ENCODE measurements at regions not wholly inside any gene's neighbourhood (a gene's known extent, or its start where the extent isn't known, plus 50 kb on each side); places are given as distances from the start of the nearest gene placed in this dataset.

DNA sequence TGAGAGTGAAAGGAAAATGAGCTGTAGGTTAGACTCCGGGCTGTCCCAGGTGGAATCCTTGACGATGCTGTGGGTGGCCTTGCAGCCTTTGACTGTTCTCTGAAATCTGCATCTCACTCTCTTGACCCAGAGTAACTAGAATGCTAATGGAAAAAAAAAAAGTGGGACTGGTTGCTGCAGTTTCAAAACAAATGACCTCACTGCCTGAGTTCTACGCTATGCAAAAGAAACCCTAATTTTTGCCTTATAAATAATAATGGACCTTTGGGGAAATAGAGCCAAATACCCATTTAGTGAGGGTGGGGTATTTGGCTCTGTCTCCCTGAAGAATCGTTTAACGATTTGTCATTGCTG is 309.7 kb upstream of the C2CD4B start:
- DNase-seq: no peak

DNA sequence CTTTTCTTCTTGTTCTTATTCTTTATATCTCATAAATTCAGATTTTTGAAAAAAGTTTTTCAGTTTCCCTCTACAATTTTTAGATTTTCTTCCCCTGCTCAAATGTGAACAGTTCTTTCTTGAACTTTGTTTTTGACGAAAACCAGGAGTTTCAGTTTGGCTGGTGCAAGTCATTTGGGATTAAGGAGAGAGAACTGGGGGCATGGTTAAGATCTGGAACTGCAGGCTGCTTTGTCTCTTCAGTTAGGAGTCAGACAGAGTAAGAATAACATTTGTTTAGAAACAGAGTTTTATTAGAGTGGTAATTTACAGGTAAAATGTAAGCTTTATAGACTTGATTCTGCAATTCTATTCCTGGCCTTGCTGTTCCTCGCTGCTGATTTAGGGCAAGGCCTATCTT is 310.5 kb upstream of the C2CD4B start:
- no peak for DNase-seq

DNA sequence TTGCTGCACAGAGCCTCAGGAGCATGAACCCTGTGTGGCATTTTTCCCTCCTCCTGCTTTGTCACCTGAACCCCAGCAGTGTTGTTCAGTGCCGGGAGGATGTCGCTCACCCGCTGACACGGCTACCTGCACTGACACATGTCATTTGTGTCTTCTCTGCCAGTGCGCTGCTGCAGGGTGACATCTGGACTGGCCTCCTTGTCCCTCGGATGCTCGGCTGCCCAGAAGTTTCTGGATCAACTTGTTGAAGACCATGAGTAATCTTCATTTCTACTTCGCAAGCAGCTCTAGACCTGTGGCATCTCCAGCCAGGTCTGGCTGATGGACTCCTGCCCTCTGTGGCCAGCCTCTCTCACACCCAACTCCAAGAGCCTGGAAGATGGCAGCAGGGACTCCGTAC is 311.1 kb upstream of the C2CD4B start:
- DNase-seq: no peak

DNA sequence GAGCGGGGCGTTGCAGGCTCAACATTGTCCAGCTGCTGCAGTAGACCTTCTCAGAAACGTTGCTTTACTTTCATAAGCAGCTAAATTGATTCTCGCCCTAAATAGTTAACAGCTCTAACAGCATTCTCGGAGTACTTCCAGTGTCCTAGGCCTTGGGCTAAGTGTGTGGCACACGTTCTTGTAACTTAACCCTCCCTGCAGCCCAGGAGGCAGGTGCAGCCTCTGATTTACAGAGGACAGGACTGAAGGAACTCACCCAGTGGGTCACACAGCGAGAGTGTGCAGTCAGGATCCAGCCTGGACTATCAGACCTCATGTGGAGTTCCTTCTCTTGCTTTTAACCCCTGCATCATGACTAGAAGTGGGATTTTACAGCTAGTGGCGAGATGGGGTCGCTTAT is 312.8 kb upstream of the C2CD4B start:
- DNase-seq: no peak

DNA sequence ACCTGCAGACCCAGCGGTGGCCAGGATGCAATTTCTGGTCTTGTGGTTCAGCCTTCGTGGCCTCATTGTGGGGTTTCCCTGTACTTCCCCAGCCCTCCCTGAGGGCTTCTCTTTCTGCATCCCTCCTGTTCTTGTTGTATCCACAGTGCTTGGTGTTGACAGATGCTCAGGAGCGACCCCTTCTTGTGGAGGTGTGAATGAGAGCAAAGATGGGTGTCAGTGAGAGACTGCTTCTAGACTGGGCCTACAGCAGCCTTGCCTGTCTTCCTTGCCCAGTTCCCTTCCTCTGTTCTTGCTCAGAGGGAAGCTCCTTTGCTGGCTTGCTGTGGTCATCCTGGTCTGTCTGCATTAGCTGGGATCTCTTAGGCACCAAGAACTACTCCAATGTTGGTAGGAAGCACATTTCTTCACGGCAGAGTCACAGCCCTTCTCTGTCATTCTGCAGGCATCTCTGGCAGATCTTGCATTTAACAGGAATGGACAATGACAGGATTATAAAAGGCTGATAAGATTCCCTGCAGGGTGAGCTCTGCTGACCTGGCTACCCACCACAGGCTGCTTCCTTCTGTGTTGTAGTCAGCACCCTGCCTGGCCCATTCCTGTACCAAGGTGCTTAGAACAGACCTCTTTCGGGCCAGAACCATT is 317.8 kb upstream of the C2CD4B start:
- DNase-seq: no peak

DNA sequence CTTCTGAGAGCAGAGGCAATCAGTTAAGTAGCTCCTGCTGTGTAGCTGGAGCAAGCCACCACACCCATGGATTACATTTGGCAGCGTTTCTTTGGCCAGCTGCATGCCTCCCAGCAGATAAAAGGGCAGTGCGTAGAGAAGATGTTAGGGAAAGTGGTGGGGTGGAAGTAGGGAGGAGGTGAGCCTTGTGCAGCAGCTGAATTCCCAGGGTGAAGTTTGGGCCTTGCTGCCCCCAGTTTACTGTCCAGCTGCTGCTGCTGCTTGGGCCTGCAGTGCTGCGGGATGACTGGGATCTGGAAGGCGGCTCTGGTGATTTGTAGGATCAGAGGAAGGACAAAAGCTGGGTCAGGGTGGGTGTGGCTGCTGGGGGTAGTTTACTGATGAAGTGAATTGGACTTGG is 318.7 kb upstream of the C2CD4B start:
- no peak for DNase-seq

DNA sequence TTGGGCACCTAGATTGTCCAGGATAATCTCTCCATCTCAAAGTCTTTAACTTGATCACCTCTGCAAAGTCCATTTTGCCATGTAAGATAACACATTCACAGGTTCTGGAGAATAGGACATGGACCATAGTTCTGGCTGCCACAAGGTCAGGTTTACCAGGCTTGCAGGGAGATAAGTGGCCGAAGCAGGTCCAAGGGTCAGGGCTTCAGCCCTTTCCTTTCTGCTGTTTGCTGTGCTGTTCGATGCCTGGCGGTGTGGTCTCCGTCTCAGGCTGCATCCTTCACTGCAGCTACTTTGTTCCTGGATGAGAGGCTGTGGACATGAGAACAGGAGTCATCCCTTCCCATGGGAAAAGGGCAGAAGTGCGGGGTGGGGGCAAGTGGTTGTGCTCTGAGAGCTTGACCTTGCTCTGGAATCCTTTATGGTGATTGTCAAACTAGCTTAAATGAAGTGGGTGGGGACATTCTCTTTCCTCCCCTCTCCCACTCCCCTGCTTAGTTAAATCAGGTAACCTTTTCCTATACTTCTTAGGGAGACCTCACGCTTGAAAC is 320.2 kb upstream of the C2CD4B start:
- DNase-seq: no peak

DNA sequence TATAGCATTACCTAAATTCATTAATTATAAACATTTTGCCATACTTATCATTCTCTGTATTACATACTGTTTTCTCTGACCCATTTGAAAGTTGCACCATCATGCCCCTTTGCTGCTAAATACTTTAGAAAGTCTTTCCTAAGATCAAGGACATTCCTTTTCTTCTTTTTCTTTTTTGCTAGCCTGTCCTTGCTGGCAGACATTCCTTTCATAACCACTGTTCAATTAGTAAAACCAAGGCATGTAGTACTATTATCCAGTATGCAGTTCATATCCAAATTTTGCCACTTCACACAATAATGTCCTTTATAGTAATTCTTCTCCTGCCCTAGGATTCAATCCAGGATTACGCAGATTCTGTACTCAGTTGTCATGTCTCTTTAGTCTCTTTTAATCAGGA is 321.0 kb upstream of the C2CD4B start:
- no peak for DNase-seq

DNA sequence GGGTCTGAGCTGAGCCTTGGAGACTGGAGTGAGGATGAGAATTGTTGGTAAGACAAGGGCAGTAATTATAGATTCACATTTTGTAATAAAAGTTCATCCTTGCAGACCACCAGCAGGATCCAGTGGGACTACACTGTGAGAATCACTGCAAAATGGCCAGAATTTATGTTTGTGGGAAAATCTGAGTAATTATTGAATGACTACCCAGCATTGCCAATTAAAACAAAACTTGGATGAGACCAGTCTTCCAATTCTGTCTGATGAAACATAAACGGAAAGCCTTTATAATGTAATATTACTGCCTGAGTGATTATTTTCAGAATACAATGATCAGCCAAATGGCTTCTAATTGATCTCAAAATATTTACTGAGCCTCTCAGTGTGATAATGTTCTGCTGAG is 323.3 kb upstream of the C2CD4B start:
- no peak for DNase-seq

DNA sequence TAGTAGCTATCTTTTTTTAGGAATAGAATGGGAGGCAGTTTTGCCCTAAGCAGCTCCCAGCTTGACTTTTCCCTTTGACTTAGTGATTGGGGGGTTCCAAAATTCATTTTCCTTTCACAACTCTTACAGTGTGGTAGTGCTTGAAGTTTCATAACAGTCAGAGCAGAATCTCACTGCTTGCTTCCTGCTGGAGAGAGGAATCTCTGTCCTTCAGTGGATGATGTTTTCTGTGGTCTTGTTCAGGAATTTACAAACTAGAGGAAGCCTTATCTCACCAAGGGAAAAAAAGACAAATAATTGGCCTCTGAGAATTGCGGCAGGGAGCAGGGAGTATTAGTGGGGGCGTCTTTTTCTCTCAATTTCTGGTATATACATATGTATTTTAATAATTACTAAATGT is 326.6 kb upstream of the C2CD4B start:
- DNase-seq: no peak

DNA sequence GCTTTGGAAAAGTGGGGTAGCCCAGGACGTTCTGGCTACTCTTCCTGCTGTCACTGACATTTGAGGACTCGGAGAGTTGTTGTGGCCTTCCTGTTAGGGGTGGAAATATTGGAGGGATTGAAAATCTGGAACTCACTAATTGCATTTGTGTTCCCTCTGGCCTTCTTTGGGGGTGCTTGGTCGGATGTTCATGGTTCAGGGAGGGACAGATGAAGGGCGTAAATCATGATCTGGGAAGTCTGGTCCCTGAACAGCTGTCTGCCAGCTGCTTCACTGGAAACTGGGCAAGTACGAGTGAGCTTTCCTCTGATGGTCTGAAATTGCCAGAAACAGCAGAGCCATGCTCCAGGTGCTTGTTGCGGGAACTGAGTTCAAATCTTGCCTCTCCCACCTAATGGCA is 327.8 kb upstream of the C2CD4B start:
- no peak for DNase-seq

DNA sequence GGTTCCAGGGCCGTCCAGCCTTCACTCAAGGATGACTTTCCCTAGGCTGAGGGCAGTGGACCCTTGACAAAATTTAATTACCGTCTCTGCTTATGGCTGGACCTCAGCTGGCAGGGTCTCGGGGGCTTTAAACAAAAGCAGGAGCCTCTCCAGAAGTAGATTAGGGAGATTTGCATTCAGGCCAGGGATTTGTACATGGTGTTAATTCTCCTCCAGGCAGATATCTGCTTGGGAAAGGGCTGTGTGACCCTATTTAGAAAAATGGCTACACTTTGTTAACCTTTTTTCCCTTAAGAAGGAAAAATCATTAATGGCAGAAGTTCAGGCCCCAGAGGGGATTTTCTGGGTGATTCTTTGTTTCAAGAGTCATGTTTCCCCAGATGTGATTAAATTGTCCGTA is 329.1 kb upstream of the C2CD4B start:
- no peak for DNase-seq

DNA sequence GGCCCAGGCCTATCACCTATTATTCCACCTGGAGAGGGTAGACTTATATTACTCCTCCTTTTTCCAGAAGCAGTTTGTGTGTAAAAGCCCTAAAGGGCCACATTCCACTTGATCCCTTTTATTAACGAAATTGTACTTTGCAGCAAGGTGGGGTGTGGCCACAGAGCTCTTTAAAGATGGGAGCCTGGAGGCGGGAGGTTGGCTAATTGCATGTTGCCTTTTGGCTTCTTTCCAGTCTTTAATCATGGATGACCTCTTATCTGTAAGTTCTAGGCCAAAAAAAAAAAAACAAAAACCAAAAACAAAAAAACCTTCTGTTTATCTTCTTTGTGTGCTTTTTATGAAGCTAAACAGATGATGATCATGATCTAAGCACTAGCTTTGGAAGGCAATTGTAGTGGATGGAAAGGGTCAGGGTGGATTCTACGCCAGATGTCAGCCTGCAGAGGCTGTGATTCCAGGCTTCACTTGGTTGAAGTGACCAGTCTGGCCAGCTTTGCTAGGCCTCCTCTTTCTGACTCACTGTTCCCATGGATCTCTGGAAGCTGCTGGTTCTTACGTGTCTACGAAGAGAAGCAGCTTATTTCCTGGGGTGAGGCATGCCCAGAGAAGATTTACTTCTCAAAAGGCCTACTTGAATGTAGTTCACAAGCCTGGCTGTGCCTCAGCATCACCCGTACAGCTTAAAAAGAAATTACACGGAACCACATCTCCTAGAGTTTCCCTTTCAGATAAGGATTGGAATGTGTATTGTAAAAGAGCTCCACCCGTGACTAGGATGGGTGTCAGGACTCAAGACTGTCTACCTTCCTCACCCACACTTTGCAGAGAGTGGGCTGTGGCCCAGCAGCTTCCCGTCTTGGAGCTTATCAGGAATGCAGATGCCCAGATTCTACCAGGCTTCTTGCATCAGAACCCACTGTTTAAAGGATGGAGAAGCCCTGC is 330.9 kb upstream of the C2CD4B start:
- DNase-seq: no peak

DNA sequence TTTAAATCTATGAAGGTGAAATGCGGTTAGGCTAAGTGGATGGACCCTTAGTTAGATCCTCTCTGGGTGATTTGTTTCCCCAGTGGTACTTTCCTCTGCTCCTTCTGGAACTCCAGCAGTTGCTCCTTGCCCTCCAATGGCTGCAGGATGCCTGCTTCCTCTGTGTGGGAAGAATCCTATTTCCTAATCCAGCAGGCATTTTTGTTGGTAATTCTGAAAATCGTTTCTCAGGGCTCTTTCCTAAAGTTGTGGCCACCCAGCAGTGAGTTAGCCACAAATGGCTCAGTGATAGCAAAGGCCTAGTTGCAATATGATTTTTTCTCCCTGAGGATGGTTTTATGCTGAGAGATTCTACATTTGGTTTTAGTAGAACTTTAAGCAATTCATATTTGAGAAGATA is 332.3 kb upstream of the C2CD4B start:
- DNase-seq: no peak

DNA sequence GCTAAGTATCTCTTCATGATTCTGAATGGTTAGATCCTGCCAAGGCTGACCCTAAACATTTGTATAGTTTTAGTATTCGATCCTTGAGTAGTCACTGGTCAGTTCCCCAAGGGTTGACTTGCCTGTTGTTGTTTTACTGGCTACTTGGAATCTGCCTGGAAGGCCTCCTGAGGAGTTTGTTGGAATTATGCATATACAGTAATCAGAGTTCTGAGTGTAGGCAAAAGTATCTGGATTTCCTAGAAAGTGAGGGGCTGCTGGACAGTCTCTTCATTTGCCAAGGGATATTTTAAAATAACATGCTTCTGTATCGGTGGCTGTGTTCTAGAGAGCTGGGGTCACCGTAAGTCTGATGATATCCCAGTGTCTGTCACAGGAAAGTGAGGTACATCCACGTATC is 333.2 kb upstream of the C2CD4B start:
- DNase-seq: no peak

DNA sequence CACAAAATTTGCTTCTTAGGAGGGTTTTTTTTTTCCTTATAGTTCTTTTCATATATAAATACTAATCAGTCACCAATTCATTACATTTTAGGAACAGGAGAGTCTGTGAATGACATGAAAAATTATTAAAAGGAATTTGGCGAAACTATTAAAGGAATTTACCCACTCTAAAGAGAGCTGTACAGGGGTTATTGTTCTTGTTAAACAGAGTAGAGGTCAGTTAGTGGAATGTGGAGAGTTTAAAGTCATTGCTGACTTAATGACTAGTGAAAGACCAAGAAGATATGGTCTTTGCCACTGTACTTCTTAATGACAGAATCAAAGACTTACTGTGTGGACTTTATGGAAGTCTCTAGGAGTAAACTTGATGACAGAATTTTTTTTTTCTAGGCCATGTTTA is 333.6 kb upstream of the C2CD4B start:
- no peak for DNase-seq

DNA sequence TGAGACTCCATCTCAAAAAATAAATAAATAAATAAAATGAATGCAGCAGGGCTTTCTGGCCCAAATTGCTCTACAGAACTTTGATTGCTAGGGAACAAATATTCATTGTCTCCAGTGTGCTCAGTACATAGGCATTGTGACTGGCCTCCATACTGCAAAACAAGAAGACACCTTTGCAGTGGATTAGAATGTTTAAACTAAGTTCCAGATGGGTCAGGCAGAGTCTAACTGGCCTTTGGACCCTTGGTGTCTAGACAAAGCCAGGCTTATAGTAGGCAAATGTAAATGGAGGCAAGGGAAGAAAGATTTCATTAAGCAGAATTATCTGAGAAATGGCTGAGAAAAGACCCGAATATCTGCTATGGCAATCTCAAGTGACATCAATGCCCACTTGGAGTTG is 335.2 kb upstream of the C2CD4B start:
- no peak for DNase-seq

DNA sequence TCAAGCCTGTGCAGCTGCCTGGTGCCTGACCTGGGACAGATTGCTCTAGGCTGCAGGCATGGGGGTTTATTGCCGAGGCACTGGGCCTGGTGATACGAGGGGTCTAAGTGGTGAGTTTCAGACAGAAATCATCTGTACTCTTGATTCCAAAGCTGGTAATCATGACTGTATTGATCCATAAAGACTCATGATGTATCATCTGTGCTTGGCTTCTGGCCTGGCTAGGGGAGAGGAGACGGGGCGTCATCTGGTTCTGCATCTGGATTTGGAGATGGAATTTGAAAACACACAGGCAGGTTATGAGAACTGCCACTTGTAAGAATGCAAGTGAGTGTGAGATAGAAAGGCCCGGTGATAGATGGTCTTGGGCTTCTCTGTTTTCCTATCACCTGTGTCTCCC is 337.4 kb upstream of the C2CD4B start:
- no peak for DNase-seq

DNA sequence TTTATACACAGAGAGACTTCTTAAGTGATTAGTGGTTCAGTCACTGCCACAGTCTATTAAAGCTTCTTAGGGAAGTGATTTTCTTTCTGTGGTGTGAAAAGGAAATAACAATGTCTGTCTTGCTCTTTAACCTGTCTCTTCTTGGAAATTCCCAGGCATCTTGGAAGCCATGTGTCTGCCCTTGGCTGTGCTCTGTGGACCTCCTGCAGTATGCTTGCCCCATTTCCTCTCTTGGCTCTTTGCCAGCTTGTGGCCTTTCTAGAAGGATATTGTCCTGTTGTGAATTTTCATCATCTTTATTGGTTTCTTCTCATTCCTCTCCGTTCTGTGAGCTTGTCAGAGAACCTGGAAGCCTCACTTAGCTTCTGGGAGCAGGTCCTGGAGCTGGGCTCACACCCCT is 338.4 kb upstream of the C2CD4B start:
- DNase-seq: no peak

DNA sequence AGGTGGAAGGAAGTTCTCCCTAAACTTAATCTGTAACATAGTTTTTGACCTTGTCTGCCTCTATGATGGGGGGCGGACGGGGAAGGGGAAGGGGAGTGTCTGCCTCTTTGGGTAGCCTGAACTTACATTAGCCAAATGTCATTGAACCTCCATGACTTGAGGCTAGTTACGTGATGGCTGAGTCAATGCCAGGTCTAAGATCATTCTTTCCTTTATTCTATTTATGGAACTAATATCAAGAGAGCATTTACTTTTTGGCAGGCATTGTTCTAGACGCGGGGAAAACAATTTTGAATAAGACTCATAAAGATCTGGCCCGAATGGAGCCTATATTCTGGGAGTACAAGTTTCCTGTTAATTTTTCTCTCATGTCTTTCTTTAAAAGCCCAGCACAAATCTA is 340.7 kb upstream of the C2CD4B start:
- no peak for DNase-seq

DNA sequence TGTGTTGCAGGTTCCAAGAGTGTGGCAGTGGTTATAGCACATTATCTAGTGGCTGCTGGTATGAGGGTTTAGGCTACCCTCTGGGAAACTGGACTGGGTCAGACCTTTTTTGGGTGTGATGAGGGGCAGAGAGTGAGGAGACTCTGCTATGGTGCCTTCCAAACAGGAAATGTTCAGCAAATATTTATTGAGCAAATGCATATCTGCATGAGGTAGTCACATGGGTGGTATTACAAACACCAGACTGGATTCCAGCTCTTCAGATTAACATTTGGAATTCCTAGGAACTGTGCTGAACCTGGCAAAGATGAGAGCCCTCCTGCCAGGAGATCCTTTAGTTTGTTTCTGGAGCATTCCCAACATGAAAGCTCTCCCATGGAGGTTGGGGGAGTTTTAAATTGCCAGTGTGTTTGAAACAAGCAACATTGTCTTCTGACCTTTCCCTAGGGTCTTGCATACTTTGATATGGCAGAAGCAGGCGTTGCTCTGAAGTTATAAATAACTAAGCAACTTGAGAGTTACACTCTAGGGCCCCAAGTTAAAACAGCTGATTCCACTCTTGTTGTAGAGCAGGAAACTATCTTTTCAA is 341.2 kb upstream of the C2CD4B start:
- peak in 1 of 2 experiments; percentile 3 for DNase-seq

DNA sequence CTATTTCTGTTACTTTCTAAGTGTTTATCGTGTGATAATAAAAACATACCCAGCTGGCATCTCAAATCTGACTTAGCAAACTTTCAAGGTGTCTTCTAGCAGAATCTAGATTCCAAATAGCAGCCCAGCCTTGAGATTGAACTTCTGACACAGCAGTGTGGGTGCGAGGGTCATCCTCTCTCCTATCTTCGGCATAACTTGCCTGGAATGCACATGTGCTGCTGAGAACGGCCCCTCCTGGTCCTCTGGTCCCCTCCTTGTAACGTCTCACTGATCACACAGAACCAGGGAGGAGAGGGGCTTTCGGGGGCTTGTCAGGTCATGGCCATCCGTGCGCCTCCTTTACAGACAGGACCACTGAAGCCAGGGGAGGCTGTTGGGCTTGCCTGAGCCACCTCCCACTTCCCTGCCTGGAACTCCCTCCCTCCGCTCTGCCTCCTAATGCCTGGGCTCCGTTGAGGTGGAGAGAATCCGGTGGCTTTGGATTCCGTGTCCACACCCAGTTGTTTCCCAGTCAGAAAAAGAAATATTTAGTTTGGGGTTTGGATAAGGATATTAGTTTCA is 344.4 kb upstream of the C2CD4B start:
- no peak for DNase-seq

DNA sequence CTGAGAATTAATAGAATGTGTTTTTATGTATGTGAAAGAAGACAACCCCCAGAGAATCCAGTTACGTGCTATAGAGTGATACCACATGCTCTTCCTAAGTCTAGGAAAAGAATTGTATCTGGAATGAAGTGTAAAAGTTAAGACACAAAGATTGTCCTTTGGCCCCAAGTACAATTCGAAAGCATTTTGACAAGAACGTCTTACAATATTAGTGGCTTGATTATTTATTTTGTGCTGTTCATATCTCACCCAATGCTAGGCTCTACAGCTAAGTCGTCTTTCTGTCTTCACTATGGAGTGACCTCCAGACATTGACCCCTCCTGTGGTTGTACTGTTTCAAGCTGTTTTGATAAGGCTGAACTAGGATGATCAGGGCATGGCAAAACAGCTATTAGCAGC is 345.7 kb upstream of the C2CD4B start:
- DNase-seq: no peak

DNA sequence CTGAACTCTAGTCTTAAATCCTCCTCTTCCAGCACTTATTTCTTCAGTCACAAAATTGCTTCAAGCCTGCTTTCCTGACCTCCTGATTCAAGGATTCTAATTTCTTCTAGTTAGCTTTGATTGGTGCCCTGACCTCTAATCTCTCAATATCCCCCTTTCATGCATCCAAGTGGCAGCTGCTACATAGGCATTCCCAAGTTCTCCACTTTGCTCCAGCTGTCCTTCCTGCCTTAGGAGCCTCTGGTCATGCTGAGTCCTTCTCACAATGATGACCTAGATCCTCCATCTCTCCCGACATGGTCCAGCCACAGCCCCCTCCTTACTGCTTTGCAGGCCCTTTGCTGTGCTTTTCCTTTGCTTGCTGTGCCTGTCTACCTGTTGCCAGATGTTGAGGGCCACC is 347.8 kb upstream of the C2CD4B start:
- no peak for DNase-seq

Data from NCI-H2081 (cell line).